ENCODE measurements at regions not wholly inside any gene's neighbourhood (a gene's known extent, or its start where the extent isn't known, plus 50 kb on each side); places are given as distances from the start of the nearest gene placed in this dataset.

GRCh38 chr10:133006806-133007205, 64.4 kb upstream of the CFAP46 start (continued):
- no peak for TF ChIP-seq YY1 (IDR thresholded peaks at IDR 0.05; ENCODE audit: extremely low read depth, insufficient replicate concordance, low read depth, low read length)
- TF ChIP-seq FOSL1 (IDR thresholded peaks at IDR 0.05; ENCODE audit: low read depth) = no peak

- H3K9ac ChIP-seq (ENCODE audit: low read length) = no peak overlapping the region
- ChIA-PET POLR2A (no interaction called here), RAD21 (ENCODE audit: low non-redundant PET in 1 of 2, low total read pairs in 2 of 2, uncharacterized antibody in 2 of 2, unreplicated experiment in 2 of 2) (no interaction called here), CTCF (no interaction called here)
- H3K4me2 ChIP-seq (ENCODE audit: low read length) = no peak overlapping the region
- no peaks in the 10 kb centered on the region for H3K79me2 ChIP-seq (ENCODE audit: insufficient read depth, low read length)
- no peak for TF ChIP-seq EGR1 (IDR thresholded peaks at IDR 0.05; ENCODE audit: low read depth)
- no peaks in the 10 kb centered on the region for H3K36me3 ChIP-seq (ENCODE audit: control insufficient read depth in 1 of 2, insufficient read depth in 2 of 2, low read length in 2 of 2)
- H2AFZ ChIP-seq (ENCODE audit: low read depth, low read length, poor library complexity, severe bottlenecking) = no peak overlapping the region
- no peaks in the 10 kb centered on the region for H3K27me3 ChIP-seq (ENCODE audit: insufficient read depth, low read length)
- H3K9me3 ChIP-seq (ENCODE audit: control insufficient read depth in 1 of 2, insufficient read depth in 1 of 2, low read depth in 1 of 2, low read length in 2 of 2) = no peaks in the 10 kb centered on the region
- no TSS peak for BruUV-seq (replicated peaks)
- intact Hi-C loops (cut with micrococcal nuclease) = no loop called here
- ATAC-seq (no peak), DNase-seq (ENCODE audit: low read depth, low spot score) (no peak)
- no peak overlapping the region for H3K27ac ChIP-seq (ENCODE audit: low read depth, low read length)
- no peak overlapping the region for H3K4me3 ChIP-seq (replicated peaks in 1 of 2; ENCODE audit: low read depth in 1 of 2, low read length in 2 of 2)
- H3K9me2 ChIP-seq (ENCODE audit: insufficient read depth) = no peaks in the 10 kb centered on the region
- H4K20me1 ChIP-seq (ENCODE audit: insufficient read depth) = no peaks in the 10 kb centered on the region
- peaks cover 0 to 12% of the 10 kb centered on the region in 2 experiments; a peak in 1 of 4 replicates for H3K4me1 ChIP-seq (ENCODE audit: control insufficient read depth in 1 of 2, insufficient read depth in 2 of 2, low read length in 2 of 2)
Observed at GRCh38 chr10:133006202-133006601, 63.8 kb upstream of the CFAP46 start.

GRCh38 chr10:133004478-133004877, 62.1 kb upstream of the CFAP46 start:
- no TSS peak for BruUV-seq (replicated peaks)

More at GRCh38 chr10:133004478-133004877, 62.1 kb upstream of the CFAP46 start:
- H3K4me1 ChIP-seq (ENCODE audit: control insufficient read depth in 1 of 2, insufficient read depth in 2 of 2, low read length in 2 of 2) = peaks cover 0 to 7% of the 10 kb centered on the region in 2 experiments; a peak in 1 of 4 replicates
- no peaks in the 10 kb centered on the region for H3K36me3 ChIP-seq (ENCODE audit: control insufficient read depth in 1 of 2, insufficient read depth in 2 of 2, low read length in 2 of 2)
- H3K4me2 ChIP-seq (ENCODE audit: low read length) = no peak overlapping the region
- no peak overlapping the region for H2AFZ ChIP-seq (ENCODE audit: low read depth, low read length, poor library complexity, severe bottlenecking)
- ChIA-PET POLR2A (no interaction called here), CTCF (no interaction called here), RAD21 (ENCODE audit: low non-redundant PET in 1 of 2, low total read pairs in 2 of 2, uncharacterized antibody in 2 of 2, unreplicated experiment in 2 of 2) (no interaction called here)
- DNase-seq (ENCODE audit: low read depth, low spot score) (no peak), ATAC-seq (no peak)
- H3K79me2 ChIP-seq (ENCODE audit: insufficient read depth, low read length) = no peaks in the 10 kb centered on the region
- H3K27ac ChIP-seq (ENCODE audit: low read depth, low read length) = no peak overlapping the region
- no peak overlapping the region for H3K4me3 ChIP-seq (replicated peaks in 1 of 2; ENCODE audit: low read depth in 1 of 2, low read length in 2 of 2)
- H3K9ac ChIP-seq (ENCODE audit: low read length) = no peak overlapping the region
- no peaks in the 10 kb centered on the region for H4K20me1 ChIP-seq (ENCODE audit: insufficient read depth)
- intact Hi-C loops (cut with micrococcal nuclease) = no loop called here
- H3K9me3 ChIP-seq (ENCODE audit: control insufficient read depth in 1 of 2, insufficient read depth in 1 of 2, low read depth in 1 of 2, low read length in 2 of 2) = no peaks in the 10 kb centered on the region
- H3K9me2 ChIP-seq (ENCODE audit: insufficient read depth) = no peaks in the 10 kb centered on the region
- no peak for TF ChIP-seq SRF (IDR thresholded peaks at IDR 0.05; ENCODE audit: low read depth)
- TF ChIP-seq CEBPB (IDR thresholded peaks at IDR 0.05; ENCODE audit: low read depth) = no peak
- no peak for TF ChIP-seq TCF7L2 (IDR thresholded peaks at IDR 0.05; ENCODE audit: borderline replicate concordance, extremely low read depth, insufficient read depth, insufficient read length)
- no peak for TF ChIP-seq EZH2 (IDR thresholded peaks at IDR 0.05)
- no peaks in the 10 kb centered on the region for H3K27me3 ChIP-seq (ENCODE audit: insufficient read depth, low read length)
